Activated CD4-positive, alpha-beta T cell treated with anti-CD3 and anti-CD28 coated beads for 24 hours (primary cell): ENCODE measurements at regions not wholly inside any gene's neighbourhood (a gene's known extent, or its start where the extent isn't known, plus 50 kb on each side); places are given as distances from the start of the nearest gene placed in this dataset.
"Not testable (repeated sequence)": the region's sequence is repeated elsewhere in the genome, so short reads cannot be mapped to it uniquely, and the experiment has no call there.

Source experiments
- DNase-seq, 2 donors: peaks; one replicate each; pipeline ENCODE4 v3.0.0-alpha.2; 2020; ENCODE audit warnings: low read depth in 2 of 2

DNA sequence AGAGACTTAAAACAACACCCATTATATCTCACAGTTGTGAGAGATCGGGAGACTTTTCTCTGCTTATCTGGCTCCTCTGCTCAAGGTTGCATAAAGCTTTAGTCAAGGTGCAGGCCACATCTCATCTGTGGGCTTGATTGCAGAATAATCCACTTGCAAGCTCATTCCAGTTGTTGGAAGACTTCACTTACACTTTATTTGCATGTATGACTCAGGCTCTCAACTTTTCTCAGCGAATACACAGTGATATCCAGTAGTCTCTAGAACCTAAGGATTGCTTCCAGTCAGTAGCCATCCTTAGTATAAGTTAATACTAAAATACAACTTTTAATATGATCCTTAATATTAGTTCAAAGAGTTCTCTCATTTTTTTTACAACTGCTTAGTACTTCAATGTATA, 435.5 kb upstream of the NRG3 start:
- DNase-seq, result no peak

DNA sequence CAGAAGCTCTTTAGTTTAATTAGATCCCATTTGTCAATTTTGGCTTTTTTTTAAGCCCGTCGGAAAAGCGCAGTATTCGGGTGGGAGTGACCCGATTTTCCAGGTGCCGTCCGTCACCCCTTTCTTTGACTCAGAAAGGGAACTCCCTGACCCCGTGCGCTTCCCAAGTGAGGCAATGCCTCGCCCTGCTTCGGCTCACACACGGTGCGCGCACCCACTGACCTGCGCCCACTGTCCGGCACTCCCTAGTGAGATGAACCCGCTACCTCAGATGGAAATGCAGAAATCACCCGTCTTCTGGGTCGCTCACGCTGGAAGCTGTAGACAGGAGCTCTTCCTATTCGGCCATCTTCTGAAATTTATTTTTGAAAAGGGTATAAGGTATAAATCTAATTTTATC, 433.4 kb upstream of the NRG3 start:
- DNase-seq, result not testable (repeated sequence)

DNA sequence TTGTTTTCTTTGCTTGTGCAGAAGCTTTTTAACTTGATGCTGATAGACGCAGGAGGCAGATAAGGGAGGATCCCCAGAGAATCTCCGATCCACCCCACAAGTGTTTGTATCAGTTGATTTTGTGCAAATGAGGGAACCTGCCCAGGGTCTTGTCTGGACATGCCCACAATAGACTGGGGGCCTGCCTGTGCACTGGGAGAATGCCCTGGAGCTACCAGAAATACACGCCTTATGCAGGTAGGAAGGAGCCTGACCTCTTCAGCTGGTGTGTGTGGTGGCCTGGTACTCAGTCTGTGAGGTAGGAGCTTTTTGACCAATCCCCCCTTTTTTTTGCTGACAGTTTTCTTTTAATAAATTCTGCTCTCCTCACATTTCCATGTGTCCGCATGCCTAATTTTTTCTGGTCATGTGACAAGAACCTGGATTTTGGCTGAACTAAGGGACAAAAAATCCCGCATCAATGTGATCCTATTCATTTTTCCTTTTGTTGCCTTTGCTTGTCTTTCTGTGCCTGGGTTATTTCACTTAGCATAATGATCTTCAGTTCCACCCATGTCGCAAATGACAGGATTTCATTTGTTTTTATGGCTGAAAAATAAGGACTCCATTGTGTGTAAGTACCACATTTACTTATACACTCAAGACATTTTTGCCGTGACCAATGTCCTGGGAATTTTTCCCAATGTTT, 430.6 kb upstream of the NRG3 start:
- no peak for DNase-seq

DNA sequence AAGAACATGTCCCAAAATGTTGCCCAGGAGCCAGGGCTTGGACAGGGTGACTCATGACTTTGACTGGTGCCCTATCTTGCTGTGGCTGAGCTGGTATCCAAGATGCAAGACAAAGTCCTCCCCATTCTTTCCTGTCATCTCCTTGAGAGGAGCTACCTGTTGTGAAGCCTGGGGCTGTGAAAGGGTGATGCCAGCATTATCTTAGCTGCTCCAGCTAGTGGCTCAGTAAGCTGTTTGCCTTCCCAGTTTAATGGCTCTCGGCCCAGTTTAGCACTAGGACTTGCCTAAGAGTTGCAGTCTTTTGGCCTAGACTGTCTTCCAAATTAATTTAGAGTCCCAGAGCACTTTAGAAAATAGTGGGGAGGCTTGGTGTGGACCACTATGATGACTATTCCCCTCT, 424.3 kb upstream of the NRG3 start:
- no peak for DNase-seq

DNA sequence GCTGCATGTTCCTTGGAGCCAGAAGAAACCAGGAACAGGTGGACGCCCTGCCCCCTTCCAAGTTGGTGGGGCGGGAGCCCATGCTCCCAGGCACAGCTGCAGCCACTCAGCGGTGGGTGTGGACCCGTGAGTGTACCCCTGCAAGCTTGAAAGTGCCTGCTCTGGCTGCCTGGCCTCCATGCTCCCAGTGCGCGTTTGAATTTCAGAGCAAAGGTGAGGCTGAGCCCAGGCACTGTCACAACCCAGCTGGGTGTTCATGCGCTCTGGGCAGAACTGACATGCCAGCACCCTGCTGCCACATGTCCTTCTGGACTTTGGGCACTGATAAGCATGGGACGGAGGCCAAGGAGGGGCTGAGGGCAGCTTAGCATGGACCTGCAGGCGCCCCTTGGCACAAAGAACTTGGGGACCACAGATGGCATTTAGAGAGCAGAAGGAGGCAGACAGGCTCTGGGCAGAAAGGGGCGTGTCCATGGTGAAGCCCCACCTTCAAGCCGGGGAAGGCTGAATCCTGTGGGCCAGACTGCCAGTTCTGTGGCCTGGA, 402.0 kb upstream of the NRG3 start:
- no peak for DNase-seq

DNA sequence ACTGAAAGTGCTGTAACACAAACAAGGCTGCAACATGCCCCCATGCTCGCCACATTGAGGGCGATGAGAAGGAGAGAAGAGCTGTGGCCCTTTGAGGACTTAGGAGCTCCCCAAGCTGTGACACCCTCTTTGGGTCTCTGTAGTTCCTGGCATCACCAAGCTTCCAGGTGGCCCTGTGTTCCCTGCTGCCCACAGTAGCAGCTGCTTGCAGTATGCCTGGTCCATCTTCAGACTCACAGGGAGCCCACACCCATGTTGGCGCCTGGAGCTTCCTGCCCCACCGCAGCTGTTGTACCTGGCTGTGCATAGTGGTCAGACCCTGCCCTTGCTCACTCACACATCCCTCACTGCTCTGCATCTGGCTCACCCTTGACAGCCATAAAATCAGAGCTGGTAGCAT, 401.2 kb upstream of the NRG3 start:
- no peak for DNase-seq

DNA sequence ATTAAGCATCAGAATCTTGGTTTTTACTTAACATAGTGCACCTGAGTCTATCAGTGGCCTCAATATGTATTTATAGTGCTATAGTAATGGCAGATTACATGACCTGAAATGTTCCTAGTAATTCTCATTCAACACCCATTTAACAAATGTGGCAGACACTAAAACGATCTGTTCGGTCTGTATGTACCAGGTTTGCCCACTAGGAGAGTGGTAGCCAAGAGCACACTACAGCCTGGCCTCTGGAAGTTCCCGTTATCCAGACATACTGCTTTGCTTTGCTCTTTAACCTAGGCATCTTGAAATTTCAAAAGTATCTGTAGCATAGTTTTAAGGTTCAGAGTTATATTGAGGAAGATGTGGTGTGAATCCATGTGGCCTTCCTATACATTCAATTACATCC, 395.7 kb upstream of the NRG3 start:
- no peak for DNase-seq

DNA sequence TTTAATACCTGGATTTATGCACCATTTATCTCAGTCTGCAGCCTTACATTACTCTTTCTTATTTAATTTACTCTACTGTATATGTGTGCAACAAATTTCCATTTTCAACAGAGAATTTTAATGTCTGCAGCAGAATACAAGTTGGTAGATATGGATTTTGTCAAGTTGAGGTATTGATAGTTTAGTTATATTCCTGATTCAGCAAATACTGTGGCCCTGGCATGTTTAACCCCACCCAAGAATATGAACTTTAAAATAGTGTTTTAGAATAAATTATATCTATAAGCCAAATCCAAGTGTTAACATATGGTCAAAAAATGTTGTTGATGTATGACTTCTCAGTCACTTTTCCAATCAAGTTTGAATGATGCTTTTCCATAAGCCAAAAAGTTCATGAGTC, 378.4 kb upstream of the NRG3 start:
- DNase-seq, result no peak

DNA sequence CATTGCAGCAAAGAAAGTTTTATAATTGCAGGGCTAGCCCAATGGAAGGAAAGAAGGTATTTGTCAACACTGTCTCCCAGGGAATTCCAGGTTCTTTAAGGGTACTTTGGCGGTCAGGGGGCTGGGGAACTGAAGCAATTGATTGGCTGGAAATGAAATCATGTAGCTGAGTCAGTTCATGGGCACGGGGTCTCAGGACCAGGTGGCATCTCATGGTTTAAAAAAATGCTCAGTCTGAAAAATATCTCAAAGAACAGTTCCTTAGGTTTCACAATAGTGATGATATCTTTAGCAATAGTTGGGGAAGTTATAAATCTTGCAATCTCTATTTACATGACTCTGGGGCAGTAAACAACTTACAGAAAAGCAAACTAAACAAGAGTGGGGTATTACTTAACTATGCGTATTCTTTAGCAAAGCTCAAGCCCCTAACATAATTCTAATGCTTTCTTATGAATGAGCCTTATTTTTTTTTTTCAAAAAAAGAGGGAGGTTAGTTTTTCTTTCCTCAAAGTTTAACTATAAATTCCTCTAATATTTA, 376.9 kb upstream of the NRG3 start:
- DNase-seq, result no peak

DNA sequence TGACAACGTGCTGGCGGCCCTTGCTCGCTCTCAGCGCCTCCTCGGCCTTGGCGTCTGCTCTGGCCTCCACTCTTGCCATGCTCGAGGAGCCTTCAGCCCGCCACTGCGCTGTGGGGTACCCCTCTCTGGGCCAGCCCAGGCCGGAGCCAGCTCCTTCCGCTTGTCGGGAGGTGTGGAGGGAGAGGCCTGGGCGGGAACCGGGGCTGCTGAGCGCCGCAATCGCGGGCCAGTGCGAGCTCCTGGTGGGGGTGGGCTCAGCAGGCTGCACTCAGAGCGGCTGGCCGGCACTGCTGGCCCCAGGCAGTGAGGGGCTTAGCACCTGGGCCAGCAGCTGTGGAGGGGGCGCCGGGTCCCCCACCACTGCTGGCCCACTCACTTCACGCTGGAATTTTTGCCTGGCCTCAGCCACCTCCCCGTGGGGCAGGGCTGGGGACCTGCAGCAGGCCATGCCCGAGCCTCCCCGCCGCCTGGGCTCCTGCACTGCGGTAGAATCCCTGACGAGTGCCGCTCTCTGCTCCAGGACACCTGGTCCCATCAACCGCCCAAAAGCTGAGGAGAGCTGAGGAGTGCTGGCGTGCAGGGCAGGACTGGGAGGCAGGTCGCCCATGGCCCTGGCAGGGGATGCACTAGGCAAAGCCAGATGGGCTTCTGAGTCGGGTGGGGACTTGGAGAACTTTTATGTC, 372.2 kb upstream of the NRG3 start:
- no peak for DNase-seq

DNA sequence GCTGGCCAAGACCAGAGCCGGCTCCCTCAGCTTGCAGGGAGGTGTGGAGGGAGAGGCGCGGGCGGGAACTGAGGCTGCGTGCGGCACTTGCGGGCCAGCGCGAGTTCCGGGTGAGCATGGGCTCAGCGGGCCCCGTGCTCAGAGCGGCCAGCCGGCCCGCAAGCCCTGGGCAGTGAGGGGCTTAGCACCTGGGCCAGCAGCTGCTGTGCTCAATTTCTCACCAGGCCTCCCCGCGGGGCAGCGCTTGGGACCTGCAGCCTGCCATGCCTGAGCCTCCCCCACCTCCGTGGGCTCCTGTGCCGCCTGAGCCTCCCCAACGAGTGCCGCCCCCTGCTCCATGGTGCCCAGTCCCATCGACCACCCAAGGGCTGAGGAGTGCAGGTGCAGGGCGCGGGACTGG, 369.2 kb upstream of the NRG3 start:
- DNase-seq, result not testable (repeated sequence)

DNA sequence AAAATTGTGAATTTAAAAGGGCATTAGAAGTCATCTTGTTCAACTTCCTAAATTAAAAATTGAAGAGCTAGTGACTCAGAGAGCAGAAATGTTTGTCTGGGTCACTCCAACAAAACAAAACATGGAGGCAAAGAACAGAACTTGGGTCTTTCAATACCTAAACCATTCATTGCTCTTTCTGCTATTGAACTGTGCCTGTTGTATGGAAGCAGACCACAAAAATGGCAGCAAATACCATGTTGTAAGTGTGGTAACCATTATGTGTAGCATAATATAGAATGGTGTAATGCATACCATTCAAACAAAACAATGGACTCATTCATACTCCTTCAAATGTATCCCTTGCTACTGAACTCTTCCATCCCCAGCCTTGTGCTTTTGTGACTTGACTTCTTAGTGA, 360.2 kb upstream of the NRG3 start:
- DNase-seq, result no peak

DNA sequence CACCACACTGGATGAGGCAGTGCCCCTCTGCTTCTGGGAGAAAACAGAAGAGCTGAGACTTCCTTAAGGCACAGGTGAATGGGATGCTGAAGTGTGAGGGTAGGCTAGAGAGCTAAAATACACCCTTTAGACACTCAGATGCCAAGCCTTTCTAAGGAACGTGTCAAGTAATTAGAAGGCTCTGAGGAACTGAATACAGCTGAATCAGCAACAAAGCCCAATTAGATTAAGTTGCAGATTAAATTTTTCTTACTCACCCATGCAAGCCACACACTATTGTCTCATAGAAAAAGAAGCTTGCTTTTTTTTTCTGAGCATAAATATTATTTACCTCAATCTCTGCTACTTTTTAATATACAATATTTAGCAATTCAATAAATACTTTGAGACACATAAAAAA, 354.3 kb upstream of the NRG3 start:
- no peak for DNase-seq

DNA sequence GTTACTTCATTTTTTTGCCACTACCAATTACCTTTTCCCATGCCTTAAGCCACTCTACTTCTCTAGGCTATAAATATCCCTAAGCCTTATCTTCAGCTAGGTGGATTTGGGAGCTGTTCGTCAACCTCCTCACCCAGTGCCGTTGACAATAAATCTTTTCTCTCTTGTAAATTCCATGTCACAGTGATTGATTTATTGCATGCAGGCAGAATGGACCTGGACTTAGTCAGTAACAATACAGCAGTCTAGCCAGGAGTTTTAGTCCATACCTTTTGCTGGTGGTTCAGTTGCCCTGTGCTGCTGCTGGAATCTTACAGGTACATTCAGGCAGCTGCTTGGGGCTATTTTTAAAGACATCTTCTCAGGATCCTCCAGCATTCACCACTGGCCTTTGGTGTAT, 350.5 kb upstream of the NRG3 start:
- DNase-seq, result no peak

DNA sequence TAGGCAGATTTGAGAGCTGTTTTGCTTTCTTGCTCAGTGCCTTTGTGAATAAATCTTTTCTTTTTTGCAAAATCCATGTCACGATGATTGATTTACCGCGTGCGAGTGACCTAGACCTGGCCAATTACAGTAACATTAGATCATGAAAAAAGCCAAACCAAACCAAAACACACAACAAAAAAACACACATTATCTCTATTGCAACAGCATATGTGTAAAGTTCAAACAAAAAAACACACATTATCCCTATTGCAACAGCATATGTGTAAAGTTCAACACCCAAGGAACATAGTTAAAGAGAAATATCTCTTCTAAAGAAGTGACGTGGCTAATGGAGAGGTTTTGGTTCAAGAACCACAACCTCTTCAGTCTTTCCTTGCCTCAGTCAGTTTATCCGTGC, 342.6 kb upstream of the NRG3 start:
- no peak for DNase-seq

DNA sequence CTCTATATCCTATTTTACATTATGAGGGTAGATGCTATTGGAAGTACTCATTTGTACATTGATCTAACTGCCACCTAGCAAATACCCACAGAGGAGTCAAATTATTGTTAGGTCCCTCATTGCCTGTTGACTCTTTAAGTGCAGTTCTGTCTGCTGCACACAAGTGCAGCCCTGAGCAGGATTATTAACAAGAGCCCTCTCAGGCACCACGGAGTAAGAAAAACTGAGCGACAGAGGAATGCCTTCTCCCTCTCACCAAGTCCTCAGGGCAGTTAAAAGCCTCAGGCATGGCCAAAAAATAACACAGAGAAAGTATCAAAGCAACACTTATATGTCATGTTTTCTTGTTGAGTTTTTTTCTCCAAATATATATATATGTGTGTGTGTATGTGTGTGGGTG, 340.0 kb upstream of the NRG3 start:
- no peak for DNase-seq

DNA sequence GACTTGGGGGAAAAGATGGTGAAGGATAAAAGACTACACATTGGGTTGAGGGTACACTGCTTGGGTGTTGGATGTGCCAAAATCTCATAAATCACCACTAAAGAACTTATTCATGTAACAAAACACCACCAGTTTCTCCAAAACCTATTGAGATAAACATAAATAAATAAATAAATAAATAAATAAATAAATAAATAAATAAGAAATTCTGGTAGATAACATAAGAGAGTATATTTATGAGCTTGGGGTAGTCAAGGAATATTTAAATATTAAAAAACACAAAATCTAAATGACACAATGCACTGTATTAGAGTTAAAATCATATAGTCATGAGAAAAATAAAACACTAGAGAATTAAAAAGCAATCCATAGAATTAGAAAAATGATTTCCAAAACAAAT, 333.5 kb upstream of the NRG3 start:
- no peak for DNase-seq

DNA sequence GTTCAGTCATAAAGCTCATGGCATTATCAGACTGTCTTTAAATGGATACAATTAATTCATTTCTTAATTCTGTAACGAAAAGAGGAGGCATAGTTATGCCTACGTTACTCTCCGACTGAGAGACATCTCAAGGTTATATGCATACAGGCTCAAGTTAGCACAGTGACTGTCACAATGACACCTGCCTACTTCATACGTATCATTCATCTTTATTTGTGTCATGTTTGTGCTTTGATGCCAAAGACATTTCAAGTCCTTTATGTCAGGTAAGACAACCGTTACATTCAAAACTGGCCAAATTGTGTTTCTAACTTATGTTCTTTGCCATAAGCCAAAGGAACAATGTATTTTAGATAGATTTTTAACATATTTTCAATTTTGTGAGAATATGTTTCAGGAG, 328.8 kb upstream of the NRG3 start:
- DNase-seq, result no peak

DNA sequence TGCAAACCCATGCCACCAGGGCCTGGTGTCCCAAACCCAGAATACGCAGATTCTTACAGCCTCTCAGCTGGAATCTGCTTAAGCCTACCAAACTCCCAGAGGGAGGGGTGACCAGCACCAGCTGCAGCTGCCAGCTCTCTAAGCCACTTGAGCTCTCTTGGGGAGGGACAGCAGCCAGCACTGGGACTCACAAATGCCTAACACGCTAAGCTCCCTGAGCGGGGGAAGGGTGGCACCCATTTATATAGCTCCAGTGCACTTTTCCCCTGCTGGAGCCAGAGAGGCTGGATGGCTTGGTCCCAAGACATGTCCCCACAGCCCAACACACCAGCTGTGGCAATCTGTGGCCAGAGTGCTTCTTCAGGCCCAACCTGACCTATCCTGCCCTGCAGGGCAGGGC, 326.8 kb upstream of the NRG3 start:
- DNase-seq, result no peak

DNA sequence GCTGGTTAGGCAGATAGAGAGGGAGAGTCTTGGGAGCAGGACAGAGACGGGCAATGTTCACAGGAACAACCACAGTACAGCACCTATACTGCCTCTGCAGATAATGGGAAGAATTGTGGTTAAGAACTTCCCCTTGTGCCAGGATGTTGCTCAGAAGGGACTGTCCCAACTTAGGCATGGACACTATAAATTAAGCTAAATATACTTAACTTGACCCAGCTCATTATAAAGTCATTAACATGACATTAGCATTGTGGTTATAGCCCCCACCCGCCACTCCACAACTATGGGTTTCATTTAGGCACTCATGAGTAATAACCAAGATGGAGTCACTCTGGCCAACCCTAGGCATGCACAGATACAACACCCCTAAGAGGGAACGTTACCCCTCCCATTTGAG, 310.9 kb upstream of the NRG3 start:
- DNase-seq, result no peak

DNA sequence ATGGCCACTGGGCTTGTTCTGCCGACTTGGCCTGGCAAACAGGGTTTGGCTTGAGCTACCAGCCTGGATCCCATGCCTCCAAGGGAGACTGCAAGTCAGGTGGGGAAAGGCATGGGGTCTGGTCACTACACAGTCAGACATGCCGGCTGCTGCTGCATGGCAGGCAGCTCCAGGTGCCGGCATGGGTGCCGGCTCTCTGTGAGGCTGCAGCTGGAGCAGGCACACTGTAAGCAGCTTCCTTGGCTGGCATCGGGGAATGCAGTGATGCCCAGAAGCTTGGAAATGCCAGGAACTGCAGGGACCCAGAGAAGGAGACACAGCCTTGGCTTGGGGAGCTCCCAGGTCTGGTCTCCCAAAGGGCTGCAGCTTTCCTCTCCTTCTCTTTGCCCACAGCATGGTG, 305.5 kb upstream of the NRG3 start:
- DNase-seq, result no peak

DNA sequence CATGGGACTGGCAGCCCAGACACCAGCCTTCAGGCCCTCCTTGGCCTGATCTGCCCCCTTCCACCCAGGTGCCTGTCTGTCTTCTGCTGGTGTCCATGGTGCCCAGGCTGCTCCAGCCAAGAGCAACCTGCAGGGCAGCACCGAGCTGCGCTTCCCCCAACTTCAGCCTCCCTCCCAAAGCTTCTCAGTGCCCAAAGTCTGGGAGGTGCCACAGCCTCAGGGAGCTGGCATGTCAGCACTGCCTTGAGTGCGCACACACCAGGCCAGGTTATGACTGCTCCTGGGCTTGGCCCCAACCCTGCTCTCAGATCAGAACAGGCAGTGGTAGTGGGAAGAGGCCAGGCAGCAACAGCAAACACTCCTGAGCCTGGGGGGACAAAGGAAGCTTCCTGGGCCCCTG, 304.6 kb upstream of the NRG3 start:
- DNase-seq, result no peak
